Renal pelvis (tissue), 1 donor: ENCODE measurements at regions not wholly inside any gene's neighbourhood (a gene's known extent, or its start where the extent isn't known, plus 50 kb on each side); places are given as distances from the start of the nearest gene placed in this dataset.

Experiments
- DNase-seq: peaks from one replicate; pipeline ENCODE4 v3.0.0-alpha.2; 2013

GRCh38 chr1:232196042-232196441, 433.9 kb downstream of the SIPA1L2 start:
- no peak for DNase-seq

- no peak for DNase-seq
These were observed 435.5 kb downstream of the SIPA1L2 start for GRCh38 chr1:232194424-232194823.

- no peak for DNase-seq
These were observed 436.5 kb downstream of the SIPA1L2 start for GRCh38 chr1:232193451-232193783.

- no peak for DNase-seq
These were observed 437.0 kb downstream of the SIPA1L2 start for GRCh38 chr1:232192781-232193450.

GRCh38 chr1:232191560-232191959, 438.4 kb downstream of the SIPA1L2 start:
- DNase-seq: no peak

- DNase-seq: no peak
These were observed 441.6 kb downstream of the SIPA1L2 start for GRCh38 chr1:232188318-232188717.

GRCh38 chr1:232186931-232187330, 443.0 kb downstream of the SIPA1L2 start:
- no peak for DNase-seq

- DNase-seq: no peak
These were observed 445.1 kb downstream of the SIPA1L2 start for GRCh38 chr1:232184561-232185530.

GRCh38 chr1:232183802-232184201, 446.1 kb downstream of the SIPA1L2 start:
- no peak for DNase-seq

- no peak for DNase-seq
These were observed 446.6 kb downstream of the SIPA1L2 start for GRCh38 chr1:232183266-232183800.

- no peak for DNase-seq
These were observed 447.7 kb downstream of the SIPA1L2 start for GRCh38 chr1:232182236-232182635.

- no peak for DNase-seq
These were observed 449.2 kb downstream of the SIPA1L2 start for GRCh38 chr1:232180779-232181136.

GRCh38 chr1:232179896-232180778, 449.8 kb downstream of the SIPA1L2 start:
- DNase-seq: no peak

GRCh38 chr1:232178191-232178590, 451.7 kb downstream of the SIPA1L2 start:
- DNase-seq: no peak

GRCh38 chr1:232177438-232177837, 452.5 kb downstream of the SIPA1L2 start:
- DNase-seq: no peak

GRCh38 chr1:232176222-232176621, 453.7 kb downstream of the SIPA1L2 start:
- DNase-seq: no peak

- no peak for DNase-seq
These were observed 455.6 kb downstream of the SIPA1L2 start for GRCh38 chr1:232174306-232174705.

GRCh38 chr1:232172563-232172962, 457.4 kb downstream of the SIPA1L2 start:
- no peak for DNase-seq

- DNase-seq: no peak
These were observed 459.0 kb downstream of the SIPA1L2 start for GRCh38 chr1:232170909-232171308.

GRCh38 chr1:232169436-232169835, 460.5 kb downstream of the SIPA1L2 start:
- no peak for DNase-seq

- no peak for DNase-seq
These were observed 461.4 kb downstream of the SIPA1L2 start for GRCh38 chr1:232168508-232168907.

GRCh38 chr1:232166942-232167341, 463.0 kb downstream of the SIPA1L2 start:
- no peak for DNase-seq
